HG02588 (cell line): ENCODE measurements at regions not wholly inside any gene's neighbourhood (a gene's known extent, or its start where the extent isn't known, plus 50 kb on each side); places are given as distances from the start of the nearest gene placed in this dataset.

Source experiments
- ATAC-seq: cut with Tn5 transposase; IDR thresholded peaks from one replicate; pipeline ENCODE4 v1.9.1; 2021; ENCODE audit warnings: mild to moderate bottlenecking, moderate library complexity; ENCODE audit not compliant: unreplicated experiment

GRCh38 chr13:40460116-40460515, 206.3 kb downstream of the FOXO1 start:
- ATAC-seq: no peak

GRCh38 chr13:40464337-40465014, 202.0 kb downstream of the FOXO1 start:
- no peak for ATAC-seq

DNA sequence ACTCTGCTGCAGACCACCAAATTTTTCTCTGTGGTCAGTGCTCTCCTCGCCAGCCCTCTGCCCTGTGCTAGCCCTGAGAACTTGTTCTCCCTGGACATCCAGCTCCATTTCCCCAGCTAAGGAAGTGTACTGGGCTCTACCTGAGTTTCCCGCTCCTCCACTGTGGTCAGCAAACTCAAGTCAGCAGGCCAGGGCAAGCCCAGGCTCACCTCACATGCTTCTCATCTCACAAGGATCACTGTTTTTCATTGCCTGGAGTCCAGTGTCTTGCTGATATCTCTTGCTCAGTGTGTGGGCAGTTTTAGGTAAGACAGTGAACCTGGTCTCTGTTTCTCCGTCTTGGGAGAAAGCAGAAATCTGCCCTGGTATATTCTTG, 201.4 kb downstream of the FOXO1 start:
- ATAC-seq: no peak

GRCh38 chr13:40466272-40466671, 200.2 kb downstream of the FOXO1 start:
- no peak for ATAC-seq

DNA sequence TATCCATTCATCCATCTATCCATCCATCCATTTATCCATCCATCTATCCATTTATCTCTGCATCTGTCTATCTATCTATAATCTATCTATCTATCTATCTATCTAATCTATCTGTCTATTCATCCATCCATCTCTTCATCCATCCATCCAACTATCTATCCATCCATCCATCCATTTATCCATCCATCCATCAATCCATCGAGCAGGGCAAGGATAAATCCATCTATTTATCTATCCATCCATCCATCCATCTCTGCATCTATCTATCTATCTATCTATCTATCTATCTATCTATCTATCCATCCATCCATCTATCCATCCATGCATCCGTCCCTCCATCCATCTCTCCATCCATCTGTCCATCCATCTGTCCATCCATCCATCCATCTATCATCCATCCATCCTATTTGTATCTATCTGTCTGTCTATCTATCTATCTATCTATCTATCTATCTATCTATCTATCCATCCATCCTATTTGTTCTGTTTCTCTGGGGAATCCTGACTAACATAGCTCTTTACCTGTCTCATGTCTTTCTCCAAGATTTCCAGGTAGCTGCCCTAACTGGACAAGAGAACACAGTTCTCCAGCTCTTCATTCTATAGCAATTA, 198.1 kb downstream of the FOXO1 start:
- ATAC-seq: no peak

DNA sequence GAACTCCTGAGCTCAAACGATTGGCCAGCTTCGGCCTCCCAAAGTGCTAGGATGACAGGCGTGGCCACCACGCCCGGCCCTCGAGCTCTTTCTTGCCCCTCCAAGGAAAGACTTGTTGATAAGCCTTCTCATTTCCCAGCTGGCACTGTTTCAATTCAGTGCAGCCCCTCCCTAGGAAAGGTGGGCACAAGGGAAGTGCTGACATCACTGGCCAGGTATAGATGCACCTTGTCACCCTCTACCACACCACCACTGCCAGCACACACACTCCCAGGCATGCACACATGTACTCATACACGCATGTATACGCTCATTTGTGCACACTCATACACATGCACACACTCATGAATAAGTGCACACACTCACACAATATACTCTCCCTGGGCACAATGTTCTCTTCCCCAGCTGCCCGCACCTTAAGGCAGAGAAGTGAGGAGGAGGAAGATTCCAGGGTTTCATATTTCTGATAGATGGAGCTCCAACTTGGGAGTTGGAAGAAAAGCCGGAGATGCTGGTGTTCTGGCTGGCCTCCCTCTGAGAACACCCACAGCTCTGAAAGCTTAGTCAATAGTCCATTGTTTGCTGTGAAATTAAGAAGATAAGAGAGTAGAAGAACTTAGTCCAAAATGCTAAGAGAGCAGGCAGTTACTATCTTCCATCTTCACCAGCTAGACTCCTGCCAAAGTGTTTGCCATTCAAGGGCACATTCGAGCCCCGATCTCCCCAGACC, 196.7 kb downstream of the FOXO1 start:
- ATAC-seq: no peak

DNA sequence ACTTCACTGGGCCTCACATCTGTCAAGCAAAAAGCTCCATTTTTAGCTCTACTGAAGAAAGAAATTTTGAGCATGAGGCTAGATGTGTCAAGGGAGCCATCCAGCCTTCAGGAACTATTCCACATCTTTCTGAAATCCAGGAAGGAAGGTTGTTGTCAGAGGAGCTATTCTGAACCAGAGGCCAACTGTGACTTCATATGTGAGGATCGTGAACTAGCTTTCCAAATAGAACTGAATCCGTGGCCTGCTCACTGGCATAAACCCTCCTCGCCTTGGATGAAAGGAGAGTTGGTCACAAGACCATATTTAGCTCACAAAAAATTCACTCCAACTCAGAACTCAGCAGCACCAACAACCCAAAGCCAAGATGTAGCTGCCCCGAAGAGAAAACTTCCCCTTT, 195.8 kb downstream of the FOXO1 start:
- ATAC-seq: no peak

GRCh38 chr13:40471076-40471475, 195.4 kb downstream of the FOXO1 start:
- no peak for ATAC-seq

GRCh38 chr13:40471911-40472310, 194.5 kb downstream of the FOXO1 start:
- no peak for ATAC-seq

- ATAC-seq: no peak
Observed at GRCh38 chr13:40472427-40473220, 193.8 kb downstream of the FOXO1 start.

GRCh38 chr13:40475617-40476016, 190.8 kb downstream of the FOXO1 start:
- no peak for ATAC-seq

DNA sequence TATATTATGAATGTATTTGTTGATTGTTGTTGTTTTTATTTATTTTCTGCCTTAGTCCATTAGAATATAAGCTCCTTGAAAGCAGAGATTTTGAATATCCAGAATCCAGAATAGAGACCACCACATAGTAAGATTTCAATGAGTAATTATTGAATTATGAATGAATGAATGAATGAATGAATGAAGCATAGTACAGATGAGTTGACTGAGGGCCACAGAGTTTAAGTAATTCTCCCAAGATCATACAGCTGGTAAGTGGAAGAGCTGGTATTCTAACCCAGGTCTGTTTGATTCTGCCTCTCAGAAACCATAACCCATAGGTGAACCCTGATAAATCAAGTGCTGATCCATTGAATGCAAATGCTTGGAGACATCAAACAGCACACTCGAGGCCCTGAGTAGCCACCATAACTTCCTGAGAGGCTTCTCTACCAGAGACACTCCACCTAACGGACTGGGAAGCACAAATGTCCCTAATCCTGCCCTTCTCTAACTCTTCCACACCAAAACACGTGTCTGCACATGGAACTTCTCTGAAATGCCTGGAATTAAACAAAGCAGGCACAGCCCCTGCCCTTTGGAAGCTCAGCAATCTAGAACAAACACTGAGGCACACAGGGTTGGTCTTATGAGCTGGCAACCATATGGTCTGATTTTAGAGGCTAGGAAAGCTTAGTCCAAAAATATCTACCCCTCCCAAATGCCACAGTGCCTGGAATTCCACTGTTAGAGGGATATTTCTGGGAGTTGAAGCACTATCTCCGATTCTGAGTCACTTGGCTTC, 190.1 kb downstream of the FOXO1 start:
- no peak for ATAC-seq

DNA sequence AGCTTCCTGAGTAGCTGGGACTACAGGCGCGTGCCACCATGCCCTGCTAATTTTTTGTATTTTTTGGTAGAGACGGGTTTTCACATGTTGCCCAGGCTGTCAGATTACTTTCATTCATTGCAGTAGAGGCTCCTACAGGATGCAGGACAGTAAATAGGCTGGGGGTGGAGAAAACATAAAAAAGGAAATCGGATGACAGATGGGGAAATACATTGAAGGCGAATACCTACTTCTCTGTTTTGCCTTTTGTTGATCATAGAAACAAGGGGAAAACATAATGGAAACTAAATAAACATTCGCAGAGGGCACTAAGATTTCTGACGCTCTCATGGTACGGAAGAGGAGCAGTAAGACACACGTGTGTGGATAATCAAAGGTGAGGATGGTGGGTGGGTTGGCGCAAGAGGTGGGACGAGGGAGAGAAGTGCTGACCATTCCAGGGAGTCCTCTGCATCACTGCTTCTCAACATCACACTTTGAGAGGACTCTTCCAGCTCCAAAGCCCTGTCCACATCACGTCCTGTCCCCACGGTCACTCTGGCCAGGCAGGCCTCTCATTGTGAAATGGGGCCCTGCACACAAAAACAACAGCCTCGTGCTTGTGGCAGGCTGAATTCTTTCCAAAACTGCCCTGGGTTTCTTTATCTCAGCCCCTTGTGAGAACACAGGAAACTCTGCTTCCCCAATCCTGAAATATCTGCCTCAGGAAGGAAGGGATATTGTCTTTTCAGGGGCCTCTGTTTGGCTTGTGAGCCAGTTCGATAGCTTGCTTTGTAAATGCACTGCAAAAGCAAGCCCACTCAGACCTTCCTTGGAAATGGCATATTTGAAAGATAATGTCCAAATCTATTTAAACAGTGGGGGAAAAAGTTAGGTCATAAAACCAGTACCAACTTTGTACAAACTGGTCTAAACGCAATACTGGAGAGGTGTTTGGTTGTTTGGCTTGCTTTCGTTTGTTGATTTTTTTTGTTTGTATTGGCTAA, 188.5 kb downstream of the FOXO1 start:
- no peak for ATAC-seq

DNA sequence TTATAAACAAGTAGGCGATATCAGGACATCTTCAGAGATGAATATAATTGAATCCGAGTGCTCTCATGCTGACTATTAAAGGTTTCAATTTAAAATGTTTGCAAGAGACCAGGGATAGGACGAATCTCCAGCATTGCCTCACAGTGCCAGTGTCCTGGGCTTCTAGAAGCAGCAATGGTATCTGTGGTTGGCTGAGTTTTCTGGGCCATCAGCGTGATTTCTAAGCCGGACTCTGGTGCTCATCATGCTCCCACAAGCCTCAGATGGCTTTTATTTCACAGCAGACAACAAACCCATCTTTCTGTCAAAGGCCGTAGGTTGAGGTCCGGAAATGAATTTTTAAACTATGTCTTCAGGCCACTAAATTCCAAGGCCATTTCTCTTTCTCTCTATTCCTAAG, 187.7 kb downstream of the FOXO1 start:
- no peak for ATAC-seq

- ATAC-seq: no peak
Observed at GRCh38 chr13:40479196-40479845, 187.1 kb downstream of the FOXO1 start.

- no peak for ATAC-seq
Observed at GRCh38 chr13:40480012-40480914, 186.2 kb downstream of the FOXO1 start.

DNA sequence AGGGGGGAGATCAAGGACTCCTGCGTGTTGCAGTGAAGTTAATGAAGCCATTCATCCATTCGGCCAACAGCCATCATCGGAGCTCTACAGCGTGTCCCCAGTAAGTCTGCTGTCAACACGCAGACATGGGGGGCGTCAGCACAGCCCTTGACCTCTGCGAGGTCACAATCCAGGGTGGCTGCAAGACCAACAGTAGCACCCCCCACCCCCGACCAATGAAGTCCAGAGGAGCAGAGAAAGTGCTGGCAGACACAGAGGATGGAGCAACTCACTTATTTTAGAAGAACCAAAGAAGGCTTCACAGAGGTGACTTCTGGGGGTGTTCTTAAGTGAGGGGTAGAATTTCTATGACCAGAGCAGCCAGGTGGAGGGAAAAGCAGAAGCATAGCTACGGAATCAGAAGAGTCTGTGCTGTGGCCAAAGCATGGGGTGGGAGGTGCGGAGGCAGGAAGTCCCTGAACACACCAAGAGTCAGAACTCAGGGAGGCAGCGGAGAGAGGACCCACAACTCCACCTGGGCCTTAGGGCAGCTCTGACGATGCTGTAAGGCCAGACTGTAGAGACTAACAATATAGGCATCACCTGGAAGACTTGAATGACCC, 185.4 kb downstream of the FOXO1 start:
- ATAC-seq: no peak

DNA sequence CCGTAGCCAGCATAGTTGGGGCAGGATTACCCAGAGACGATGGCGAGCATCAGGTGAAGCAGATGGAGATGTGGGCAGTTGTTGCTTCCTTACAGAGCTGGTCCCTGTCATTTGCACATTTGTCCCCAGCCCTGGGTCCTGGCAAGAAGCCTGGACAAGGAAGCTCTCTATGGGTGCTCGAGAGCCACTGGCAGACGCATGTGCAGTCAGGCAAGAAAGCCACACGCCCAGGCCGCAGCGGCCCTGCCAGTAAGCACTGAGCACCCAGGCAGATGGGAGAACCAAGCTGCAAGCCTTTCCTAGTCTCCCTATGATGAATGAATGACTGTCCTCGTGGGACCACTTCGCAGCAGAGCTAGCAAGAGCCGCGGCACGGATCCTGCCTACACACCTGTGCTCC, 182.8 kb downstream of the FOXO1 start:
- no peak for ATAC-seq
